GM19023 (cell line): ENCODE measurements at regions not wholly inside any gene's neighbourhood (a gene's known extent, or its start where the extent isn't known, plus 50 kb on each side); places are given as distances from the start of the nearest gene placed in this dataset.
"Not testable (repeated sequence)": the region's sequence is repeated elsewhere in the genome, so short reads cannot be mapped to it uniquely, and the experiment has no call there.

Source experiments
- ATAC-seq: cut with Tn5 transposase; IDR thresholded peaks from one replicate; pipeline ENCODE4 v1.9.1; 2021; ENCODE audit warnings: mild to moderate bottlenecking, moderate library complexity; ENCODE audit not compliant: unreplicated experiment

- no peak for ATAC-seq
Measured at GRCh38 chr1:87398641-87399040, 70.0 kb downstream of the LMO4 start.

- ATAC-seq: no peak
Measured at GRCh38 chr1:87399264-87399663, 70.6 kb downstream of the LMO4 start.

GRCh38 chr1:87399701-87400100 is 71.0 kb downstream of the LMO4 start:
- no peak for ATAC-seq

- ATAC-seq: no peak
Measured at GRCh38 chr1:87400813-87401212, 72.1 kb downstream of the LMO4 start.

GRCh38 chr1:87402241-87403002 is 73.7 kb downstream of the LMO4 start:
- no peak for ATAC-seq

GRCh38 chr1:87403061-87403820 is 74.6 kb downstream of the LMO4 start:
- ATAC-seq: no peak

- ATAC-seq: no peak
Measured at GRCh38 chr1:87404296-87404695, 75.6 kb downstream of the LMO4 start.

GRCh38 chr1:87408665-87409248 is 80.1 kb downstream of the LMO4 start:
- no peak for ATAC-seq

GRCh38 chr1:87410776-87411480 is 82.2 kb downstream of the LMO4 start:
- ATAC-seq: no peak

GRCh38 chr1:87413846-87414245 is 85.2 kb downstream of the LMO4 start:
- ATAC-seq: not testable (repeated sequence)

- ATAC-seq: no peak
Measured at GRCh38 chr1:87418048-87418447, 89.4 kb downstream of the LMO4 start.

- no peak for ATAC-seq
Measured at GRCh38 chr1:87421809-87422208, 93.1 kb downstream of the LMO4 start.

GRCh38 chr1:87424541-87424940 is 95.9 kb downstream of the LMO4 start:
- ATAC-seq: no peak

- no peak for ATAC-seq
Measured at GRCh38 chr1:87426463-87427249, 98.0 kb downstream of the LMO4 start.

GRCh38 chr1:87428367-87428766 is 99.7 kb downstream of the LMO4 start:
- no peak for ATAC-seq

- no peak for ATAC-seq
Measured at GRCh38 chr1:87428883-87429282, 100.2 kb downstream of the LMO4 start.

- ATAC-seq: no peak
Measured at GRCh38 chr1:87432685-87433084, 104.0 kb downstream of the LMO4 start.

GRCh38 chr1:87433101-87433500 is 104.4 kb downstream of the LMO4 start:
- not testable (repeated sequence) for ATAC-seq

- peak; percentile 65 for ATAC-seq
Measured at GRCh38 chr1:87435484-87435883, 106.8 kb downstream of the LMO4 start.

- ATAC-seq: not testable (repeated sequence)
Measured at GRCh38 chr1:87436115-87436514, 107.4 kb downstream of the LMO4 start.
